Hepatocyte (in vitro differentiated cells): ENCODE measurements at regions not wholly inside any gene's neighbourhood (a gene's known extent, or its start where the extent isn't known, plus 50 kb on each side); places are given as distances from the start of the nearest gene placed in this dataset.
"Not testable (repeated sequence)": the region's sequence is repeated elsewhere in the genome, so short reads cannot be mapped to it uniquely, and the experiment has no call there.

Source experiments
- DNase-seq: peaks from one replicate; pipeline ENCODE4 v3.0.0-alpha.2; 2016; ENCODE audit warnings: low spot score
- H2AFZ ChIP-seq: fragments of 200-600 bp; sonication (generic); 2 replicates; pipeline ENCODE4 v1.6.0; 2016; ENCODE audit warnings: antibody characterized with exemption, mild to moderate bottlenecking
- H3K27ac ChIP-seq: fragments of 200-600 bp; sonication (generic); 2 replicates; pipeline ENCODE4 v1.5.1; 2016; ENCODE audit warnings: mild to moderate bottlenecking
- H3K27me3 ChIP-seq: fragments of 200-600 bp; sonication (generic); 2 replicates; pipeline ENCODE4 v1.6.1; 2016
- H3K36me3 ChIP-seq: fragments of 200-600 bp; sonication (generic); replicated peaks from 2 replicates; pipeline ENCODE4 v1.5.1; 2016; ENCODE audit warnings: low read depth; ENCODE audit not compliant: insufficient read depth
- H3K4me1 ChIP-seq: fragments of 200-600 bp; sonication (generic); 2 replicates; pipeline ENCODE4 v1.5.1; 2016; ENCODE audit warnings: mild to moderate bottlenecking, moderate library complexity; ENCODE audit not compliant: insufficient read depth
- H3K4me2 ChIP-seq: fragments of 200-600 bp; sonication (generic); 2 replicates; pipeline ENCODE4 v1.6.0; 2016
- H3K4me3 ChIP-seq: fragments of 200-600 bp; sonication (generic); 2 replicates; pipeline ENCODE4 v1.5.1; 2016; ENCODE audit warnings: mild to moderate bottlenecking
- H3K79me2 ChIP-seq: fragments of 200-600 bp; sonication (generic); 2 replicates; pipeline ENCODE4 v1.6.0; 2017; ENCODE audit warnings: mild to moderate bottlenecking
- H3K9me2 ChIP-seq: fragments of 200-600 bp; sonication (generic); replicated peaks from 2 replicates; pipeline ENCODE4 v1.6.0; 2017; ENCODE audit warnings: mild to moderate bottlenecking; ENCODE audit not compliant: insufficient read depth
- H3K9me3 ChIP-seq: fragments of 200-600 bp; sonication (generic); 2 replicates; pipeline ENCODE4 v1.5.1; 2016; ENCODE audit warnings: low read depth, mild to moderate bottlenecking
- H4K20me1 ChIP-seq: fragments of 200-600 bp; sonication (generic); 2 replicates; pipeline ENCODE4 v1.6.0; 2016; ENCODE audit warnings: mild to moderate bottlenecking; ENCODE audit not compliant: insufficient read depth, poor library complexity, severe bottlenecking
- CTCF ChIP-seq: fragments of 200-600 bp; sonication (generic); IDR thresholded peaks from 2 replicates; pipeline ENCODE4 v1.5.1; 2016; ENCODE audit warnings: antibody characterized with exemption, mild to moderate bottlenecking; ENCODE audit not compliant: poor library complexity
- EZH2 ChIP-seq: fragments of 200-600 bp; sonication (generic); IDR thresholded peaks from 2 replicates; pipeline ENCODE4 v1.6.1; 2016; ENCODE audit warnings: antibody characterized with exemption, mild to moderate bottlenecking, borderline replicate concordance
- EZH2phosphoT487 ChIP-seq: fragments of 200-600 bp; sonication (generic); IDR thresholded peaks from one replicate; pipeline ENCODE4 v1.6.1; 2018; ENCODE audit warnings: antibody characterized with exemption, mild to moderate bottlenecking, low read depth, moderate library complexity; ENCODE audit not compliant: unreplicated experiment, severe bottlenecking
- WGBS: methylation state at CpG from one replicate; pipeline ENCODE4 v1.1.6; 2016; ENCODE audit warnings: low lambda C conversion rate; ENCODE audit errors: missing lambda C conversion rate; 5-methylcytosine and 5-hydroxymethylcytosine counted together

- H3K9me3 ChIP-seq, result no peaks in the 10 kb centered on the region
- H4K20me1 ChIP-seq, result no peaks in the 10 kb centered on the region
- TF ChIP-seq EZH2phosphoT487 (no peak), CTCF (no peak), EZH2 (no peak)
- no peaks in the 10 kb centered on the region for H3K27me3 ChIP-seq
- no peaks in the 10 kb centered on the region for H3K4me1 ChIP-seq
- no peaks in the 10 kb centered on the region for H3K36me3 ChIP-seq
- H3K4me2 ChIP-seq, result no peak overlapping the region
- no peak overlapping the region for H3K27ac ChIP-seq
- H3K79me2 ChIP-seq, result no peaks in the 10 kb centered on the region
- no peak overlapping the region for H3K4me3 ChIP-seq
- no peak overlapping the region for H2AFZ ChIP-seq
- H3K9me2 ChIP-seq, result no peaks in the 10 kb centered on the region
- DNase-seq, result no peak
Measured at GRCh38 chr21:38083535-38083934, 167.3 kb upstream of the KCNJ6 start.

- Histone ChIP-seq H3K27ac (no peak overlapping the region), H3K27me3 (no peaks in the 10 kb centered on the region), H3K4me2 (no peak overlapping the region), H3K9me2 (no peaks in the 10 kb centered on the region), H3K9me3 (no peaks in the 10 kb centered on the region), H3K36me3 (no peaks in the 10 kb centered on the region), H2AFZ (no peak overlapping the region), H3K4me3 (no peak overlapping the region), H4K20me1 (no peaks in the 10 kb centered on the region), H3K79me2 (no peaks in the 10 kb centered on the region), H3K4me1 (no peaks in the 10 kb centered on the region)
- TF ChIP-seq EZH2phosphoT487, result no peak
- no peak for DNase-seq
- WGBS, result 94% methylated on average over 1 of the region's 1 CpG
Measured at GRCh38 chr21:38086580-38086979, 170.2 kb upstream of the KCNJ15 start.

GRCh38 chr21:38088916-38089762, 167.7 kb upstream of the KCNJ15 start:
- Histone ChIP-seq H3K27ac (no peak overlapping the region), H3K9me2 (no peaks in the 10 kb centered on the region), H3K79me2 (no peaks in the 10 kb centered on the region), H3K4me3 (no peak overlapping the region), H2AFZ (no peak overlapping the region), H3K4me1 (no peaks in the 10 kb centered on the region), H3K27me3 (no peaks in the 10 kb centered on the region), H3K9me3 (no peaks in the 10 kb centered on the region), H3K36me3 (no peaks in the 10 kb centered on the region), H4K20me1 (no peaks in the 10 kb centered on the region), H3K4me2 (no peak overlapping the region)
- DNase-seq, result no peak
- no peak for TF ChIP-seq CTCF
- no peak for TF ChIP-seq EZH2phosphoT487
- TF ChIP-seq EZH2, result no peak
- WGBS, result 89% methylated on average over 13 of the region's 13 CpGs

GRCh38 chr21:38089763-38090046, 167.1 kb upstream of the KCNJ15 start:
- Histone ChIP-seq H3K4me2 (no peak overlapping the region), H3K79me2 (no peaks in the 10 kb centered on the region), H3K9me3 (no peaks in the 10 kb centered on the region), H3K27me3 (no peaks in the 10 kb centered on the region), H4K20me1 (no peaks in the 10 kb centered on the region), H3K4me1 (no peaks in the 10 kb centered on the region), H2AFZ (no peak overlapping the region), H3K27ac (no peak overlapping the region), H3K9me2 (no peaks in the 10 kb centered on the region), H3K36me3 (no peaks in the 10 kb centered on the region), H3K4me3 (no peak overlapping the region)
- 58% methylated on average over 6 of the region's 6 CpGs for WGBS
- DNase-seq, result no peak
- TF ChIP-seq EZH2 (no peak), CTCF (no peak), EZH2phosphoT487 (no peak)

GRCh38 chr21:38091061-38091460, 165.7 kb upstream of the KCNJ15 start:
- not testable (repeated sequence) for H3K4me3 ChIP-seq, H3K9me3 ChIP-seq, H3K4me2 ChIP-seq, H3K27me3 ChIP-seq, H3K27ac ChIP-seq, DNase-seq, H3K79me2 ChIP-seq, H3K36me3 ChIP-seq, H3K4me1 ChIP-seq, H4K20me1 ChIP-seq, H3K9me2 ChIP-seq, H2AFZ ChIP-seq
- WGBS, result 100% methylated on average over 1 of the region's 2 CpGs
